ENCODE measurements at regions not wholly inside any gene's neighbourhood (a gene's known extent, or its start where the extent isn't known, plus 50 kb on each side); places are given as distances from the start of the nearest gene placed in this dataset.

- DNase-seq: no peak
Measured at GRCh38 chr10:108130575-108130974, 966.1 kb upstream of the SORCS1 start.

- DNase-seq: no peak
Measured at GRCh38 chr10:108112218-108112617, 947.7 kb upstream of the SORCS1 start.

DNA sequence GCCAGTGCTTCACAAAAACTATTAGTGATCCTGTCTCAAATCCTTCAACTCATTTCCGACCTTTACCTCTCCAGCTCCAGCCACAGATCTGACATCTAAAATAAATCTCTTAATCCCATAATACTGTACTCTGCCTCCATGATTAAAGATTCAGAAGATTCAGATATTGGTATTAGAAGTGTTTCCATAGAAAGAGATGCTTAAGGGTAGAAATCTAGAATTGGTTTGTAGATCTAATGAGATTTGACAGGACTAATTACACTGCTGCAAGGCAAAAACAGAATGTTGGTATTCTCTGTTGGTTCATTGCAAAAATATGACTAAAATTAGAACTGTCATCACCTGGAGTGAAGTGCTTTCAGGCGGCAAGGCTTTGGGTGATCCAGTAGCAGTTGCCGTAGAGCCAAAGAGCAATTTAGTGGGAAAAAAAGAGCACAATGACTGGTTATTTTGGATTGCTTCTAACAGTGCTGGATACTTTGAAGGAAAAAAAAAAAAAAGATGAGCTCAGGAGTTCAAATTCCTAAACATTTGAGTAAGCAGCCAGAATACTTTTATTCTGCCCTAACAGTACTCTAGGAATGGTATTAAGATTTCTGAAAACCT, 940.1 kb upstream of the SORCS1 start:
- DNase-seq: no peak

- no peak for DNase-seq
Measured at GRCh38 chr10:108097258-108097657, 932.8 kb upstream of the SORCS1 start.

DNA sequence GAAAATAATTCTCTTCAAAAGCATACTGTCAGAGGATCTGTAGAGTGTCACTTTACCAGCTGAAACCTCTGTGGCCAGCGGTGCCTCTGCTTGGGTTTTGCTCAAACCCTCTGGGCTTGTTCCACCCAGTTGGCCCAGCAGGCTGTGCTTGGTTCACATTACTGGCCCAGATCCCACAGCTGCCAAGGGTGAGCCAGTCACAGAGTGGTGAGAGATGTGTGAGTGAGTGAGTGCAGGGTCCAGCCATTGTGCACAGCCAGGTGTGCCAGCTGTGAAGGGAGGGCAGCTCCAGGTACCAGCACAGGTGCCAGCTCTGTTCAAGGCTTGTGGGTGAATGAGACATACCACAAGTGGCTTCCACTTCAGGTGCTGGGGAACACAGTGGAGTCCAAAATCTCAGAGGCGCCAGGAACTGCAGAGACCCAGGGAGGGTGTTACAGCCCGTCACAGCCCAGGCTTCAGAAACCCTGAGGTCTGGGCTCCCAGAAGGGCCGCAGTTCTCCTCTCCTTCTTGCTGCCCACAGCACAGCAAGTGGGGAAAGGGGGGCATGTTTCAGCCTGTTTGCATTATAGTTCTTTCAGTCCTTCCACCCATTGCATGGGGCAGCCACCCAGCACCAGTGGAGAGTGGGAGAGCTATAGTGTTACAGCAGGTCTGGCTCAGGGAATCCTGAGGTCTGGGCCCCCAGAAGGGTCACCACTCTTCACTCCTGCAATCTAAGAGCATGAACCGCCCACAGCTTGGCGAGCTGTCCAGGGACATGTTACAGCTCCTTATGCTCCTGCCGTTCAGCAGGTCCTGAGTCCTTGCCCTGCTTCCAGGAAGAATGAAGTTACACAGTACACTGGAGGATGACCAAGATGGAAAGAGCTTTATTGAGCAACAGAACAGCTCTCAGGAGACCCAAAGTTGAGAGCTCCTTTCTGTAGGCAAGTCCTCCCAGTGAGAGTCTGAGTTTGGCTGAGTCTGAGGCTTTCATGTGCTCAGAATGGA, 931.7 kb upstream of the SORCS1 start:
- DNase-seq: no peak

DNA sequence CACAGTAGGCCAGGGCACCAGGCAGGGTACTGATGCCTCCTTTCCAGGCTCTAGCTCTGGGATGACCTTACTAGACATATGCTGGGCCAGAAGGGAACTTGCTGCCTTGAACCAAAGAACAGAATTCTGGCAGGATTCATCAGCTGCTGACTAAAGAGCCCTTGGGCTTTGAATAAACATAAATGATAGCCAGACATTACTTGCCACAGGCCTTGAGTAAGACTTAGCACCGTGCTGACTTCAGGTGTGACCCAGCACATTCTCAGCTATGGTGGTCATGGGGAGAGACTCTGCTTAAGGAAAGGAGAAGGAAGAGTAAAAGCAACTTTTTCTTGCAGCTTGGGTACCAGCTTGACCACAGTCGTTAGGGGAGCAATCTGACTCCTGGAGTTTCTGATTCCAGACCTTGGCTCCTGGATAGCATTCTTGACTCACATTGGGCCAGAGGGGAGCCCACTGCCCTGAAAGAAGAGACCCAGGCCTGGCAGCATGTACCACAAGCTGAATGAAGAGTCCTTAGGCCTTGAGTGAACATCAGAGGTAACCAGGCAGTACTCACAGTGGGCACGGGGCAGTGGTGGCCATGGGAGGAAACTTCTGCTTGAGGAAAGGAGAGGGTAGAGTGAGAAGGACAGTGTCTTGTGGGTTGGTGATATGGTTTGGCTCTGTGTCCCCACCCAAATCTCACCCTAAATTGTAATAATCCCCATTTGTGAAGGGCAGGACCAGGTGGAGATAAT, 926.1 kb upstream of the SORCS1 start:
- no peak for DNase-seq

GRCh38 chr10:108086502-108086901, 922.0 kb upstream of the SORCS1 start:
- DNase-seq: no peak

- DNase-seq: no peak
Measured at GRCh38 chr10:108082596-108082995, 918.1 kb upstream of the SORCS1 start.

GRCh38 chr10:108078263-108078662, 913.8 kb upstream of the SORCS1 start:
- DNase-seq: no peak

GRCh38 chr10:108072466-108072865, 908.0 kb upstream of the SORCS1 start:
- no peak for DNase-seq

GRCh38 chr10:108070789-108071188, 906.3 kb upstream of the SORCS1 start:
- no peak for DNase-seq

- DNase-seq: no peak
Measured at GRCh38 chr10:108069096-108069495, 904.6 kb upstream of the SORCS1 start.

DNA sequence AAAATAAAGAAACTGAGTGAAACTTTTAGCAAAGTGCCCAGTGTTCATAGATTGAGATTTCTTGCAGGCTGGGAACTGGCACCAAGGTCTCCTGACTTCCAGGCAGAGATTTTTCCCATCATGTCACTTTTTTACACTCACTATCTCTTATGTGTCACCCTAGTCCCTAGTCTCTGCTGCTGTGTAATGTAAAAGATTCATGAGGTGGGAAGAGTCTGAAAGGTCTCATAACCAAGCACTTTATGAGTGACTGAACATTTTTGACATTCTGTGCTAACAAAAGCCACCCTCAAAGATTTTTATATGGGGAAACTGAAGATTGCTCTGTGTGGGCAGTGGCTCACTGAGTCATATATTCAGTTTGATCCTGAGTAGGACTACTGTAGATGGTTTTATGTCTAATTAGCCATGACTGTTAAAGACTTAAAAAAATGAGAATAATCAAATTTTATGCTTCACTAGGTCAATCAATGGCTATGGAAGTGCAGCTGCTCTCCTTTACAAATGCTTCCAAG, 900.3 kb upstream of the SORCS1 start:
- no peak for DNase-seq

- DNase-seq: no peak
Measured at GRCh38 chr10:108060246-108060645, 895.7 kb upstream of the SORCS1 start.

- no peak for DNase-seq
Measured at GRCh38 chr10:108055506-108055905, 891.0 kb upstream of the SORCS1 start.

- DNase-seq: no peak
Measured at GRCh38 chr10:108052981-108053380, 888.5 kb upstream of the SORCS1 start.

DNA sequence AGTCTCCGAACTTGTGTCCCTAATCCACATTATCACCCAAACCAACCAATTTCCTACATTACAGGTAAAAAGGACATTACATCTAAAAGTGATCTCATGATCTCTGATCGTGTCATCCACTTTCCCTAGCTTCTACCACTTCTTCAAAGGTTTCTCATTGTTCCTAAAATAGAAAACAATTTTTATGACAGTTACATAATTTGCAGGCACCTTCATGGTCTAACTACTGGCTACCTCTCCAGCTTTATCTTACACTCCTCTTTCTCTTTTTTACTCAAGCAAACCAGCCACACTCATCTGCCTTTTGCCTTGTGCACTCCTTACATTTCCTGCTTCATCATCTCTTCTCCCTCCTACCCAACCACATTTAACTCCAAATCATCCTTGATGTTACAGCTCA, 886.7 kb upstream of the SORCS1 start:
- DNase-seq: no peak

DNA sequence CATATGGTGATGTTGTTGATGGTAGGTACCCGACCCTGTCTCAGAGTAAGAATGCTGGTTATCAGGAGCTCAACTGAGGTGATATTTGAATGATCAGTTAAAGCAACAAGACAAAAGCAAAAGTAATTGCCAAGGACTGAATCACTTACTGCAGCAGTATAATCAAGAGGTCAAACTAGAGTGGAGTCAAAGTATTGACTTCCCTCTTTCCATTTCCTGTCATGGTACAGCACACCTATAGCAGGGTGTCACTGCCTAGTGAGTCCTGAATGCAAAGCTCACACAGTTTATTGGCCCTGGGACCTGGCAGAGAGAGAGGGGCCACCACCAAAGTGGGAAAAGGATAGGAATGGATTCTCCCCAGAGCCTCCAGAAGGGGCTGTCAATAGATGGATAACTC, 886.1 kb upstream of the SORCS1 start:
- DNase-seq: no peak

DNA sequence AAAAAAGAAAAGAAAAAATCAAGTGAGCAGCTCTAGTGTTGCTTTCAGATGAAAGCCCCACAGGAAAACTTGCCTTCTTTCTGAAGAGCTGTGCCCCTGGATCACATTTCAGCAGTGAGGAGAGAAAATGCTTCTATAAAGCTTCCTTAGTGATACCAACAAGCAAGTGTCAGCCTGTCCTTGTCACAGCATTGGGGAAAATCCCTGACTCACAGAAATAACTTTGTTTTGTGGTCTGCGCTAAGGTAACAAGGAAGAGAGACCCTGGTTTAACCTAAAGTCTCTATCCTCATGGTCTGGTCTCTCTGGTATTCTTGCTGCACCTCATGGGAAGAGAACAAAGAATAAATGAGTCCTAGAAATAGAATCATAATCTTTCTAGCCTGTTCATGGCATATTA, 885.2 kb upstream of the SORCS1 start:
- DNase-seq: no peak

- DNase-seq: no peak
Measured at GRCh38 chr10:108048898-108049297, 884.4 kb upstream of the SORCS1 start.

GRCh38 chr10:108039821-108040584, 875.5 kb upstream of the SORCS1 start:
- DNase-seq: no peak

DNA sequence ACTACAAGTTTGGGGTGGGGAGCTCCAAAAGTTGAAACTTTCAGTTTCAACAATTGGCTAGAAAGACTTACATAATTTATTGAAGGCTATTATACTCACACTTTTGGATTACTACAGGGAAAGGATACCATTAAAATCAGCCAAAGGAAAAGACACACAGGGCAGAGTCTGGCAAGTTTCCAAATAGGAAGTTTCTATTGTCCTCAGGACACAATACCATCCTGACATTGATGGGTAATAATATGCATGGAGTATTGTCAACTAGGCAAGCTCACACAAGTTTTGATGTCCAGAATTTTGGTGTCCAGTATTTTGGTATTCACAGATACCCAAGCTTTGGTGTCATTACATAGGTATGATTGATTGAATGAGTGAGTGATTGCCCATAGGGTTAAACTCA, 872.6 kb upstream of the SORCS1 start:
- no peak for DNase-seq

GRCh38 chr10:108036265-108036664, 871.8 kb upstream of the SORCS1 start:
- DNase-seq: no peak
